ENCODE measurements at regions not wholly inside any gene's neighbourhood (a gene's known extent, or its start where the extent isn't known, plus 50 kb on each side); places are given as distances from the start of the nearest gene placed in this dataset.

DNA sequence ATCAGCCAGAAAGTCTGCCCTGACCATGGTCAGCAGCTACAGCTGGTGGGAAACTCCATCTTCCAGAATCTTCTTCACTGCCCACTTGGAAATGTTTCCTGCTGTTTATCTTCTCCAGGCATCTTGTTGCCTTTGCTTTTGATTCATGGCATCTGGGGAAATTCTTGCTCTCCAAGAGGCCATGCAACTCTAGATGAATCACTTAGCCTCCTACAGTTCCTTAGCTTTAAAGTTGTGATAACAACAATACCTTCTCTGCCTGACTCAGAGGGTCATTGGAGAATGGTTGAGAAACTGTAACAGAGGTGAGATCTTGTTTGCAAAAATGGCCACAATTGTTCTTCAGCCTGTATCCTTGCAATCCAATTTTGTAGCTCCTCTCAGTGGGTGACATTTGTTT, 121.0 kb upstream of the VRK1 start:
- in situ Hi-C loops (cut with HindIII; ENCODE audit: low sequenced_read_pairs): no loop called here
- peak; percentile 19 for DNase-seq (ENCODE audit: low read depth, low spot score)
- TF ChIP-seq, protein P1, sequence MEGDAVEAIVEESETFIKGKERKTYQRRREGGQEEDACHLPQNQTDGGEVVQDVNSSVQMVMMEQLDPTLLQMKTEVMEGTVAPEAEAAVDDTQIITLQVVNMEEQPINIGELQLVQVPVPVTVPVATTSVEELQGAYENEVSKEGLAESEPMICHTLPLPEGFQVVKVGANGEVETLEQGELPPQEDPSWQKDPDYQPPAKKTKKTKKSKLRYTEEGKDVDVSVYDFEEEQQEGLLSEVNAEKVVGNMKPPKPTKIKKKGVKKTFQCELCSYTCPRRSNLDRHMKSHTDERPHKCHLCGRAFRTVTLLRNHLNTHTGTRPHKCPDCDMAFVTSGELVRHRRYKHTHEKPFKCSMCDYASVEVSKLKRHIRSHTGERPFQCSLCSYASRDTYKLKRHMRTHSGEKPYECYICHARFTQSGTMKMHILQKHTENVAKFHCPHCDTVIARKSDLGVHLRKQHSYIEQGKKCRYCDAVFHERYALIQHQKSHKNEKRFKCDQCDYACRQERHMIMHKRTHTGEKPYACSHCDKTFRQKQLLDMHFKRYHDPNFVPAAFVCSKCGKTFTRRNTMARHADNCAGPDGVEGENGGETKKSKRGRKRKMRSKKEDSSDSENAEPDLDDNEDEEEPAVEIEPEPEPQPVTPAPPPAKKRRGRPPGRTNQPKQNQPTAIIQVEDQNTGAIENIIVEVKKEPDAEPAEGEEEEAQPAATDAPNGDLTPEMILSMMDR (IDR thresholded peaks at IDR 0.05; ENCODE audit: low read depth, low read length): no peak
- no peak overlapping the region for H3K4me3 ChIP-seq (ENCODE audit: low read depth, low read length)

DNA sequence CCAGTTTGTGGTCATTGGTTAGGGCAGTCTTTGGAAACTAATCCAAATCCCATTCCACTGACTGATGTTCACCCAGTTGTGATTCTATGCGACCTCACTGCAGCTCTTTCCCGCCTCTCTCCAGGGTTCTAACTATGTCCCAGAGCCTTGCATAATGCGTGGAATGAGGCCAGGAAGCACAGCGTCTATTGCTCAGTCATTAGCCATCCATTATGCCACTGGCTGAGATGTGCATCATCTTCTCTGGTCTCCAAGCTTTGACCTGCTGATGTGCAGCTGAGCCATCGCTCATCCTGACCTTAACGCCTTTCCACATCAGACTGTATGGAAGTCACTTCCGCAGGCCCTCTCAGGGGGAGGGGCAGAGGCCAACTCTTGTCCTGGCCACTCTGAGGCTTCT, 115.4 kb upstream of the VRK1 start:
- no peak overlapping the region for H3K4me3 ChIP-seq (ENCODE audit: low read depth, low read length)
- DNase-seq (ENCODE audit: low read depth, low spot score): peak; percentile 2
- in situ Hi-C loops (cut with HindIII; ENCODE audit: low sequenced_read_pairs): no loop called here
- TF ChIP-seq, protein P1 (IDR thresholded peaks at IDR 0.05; ENCODE audit: low read depth, low read length): no peak

DNA sequence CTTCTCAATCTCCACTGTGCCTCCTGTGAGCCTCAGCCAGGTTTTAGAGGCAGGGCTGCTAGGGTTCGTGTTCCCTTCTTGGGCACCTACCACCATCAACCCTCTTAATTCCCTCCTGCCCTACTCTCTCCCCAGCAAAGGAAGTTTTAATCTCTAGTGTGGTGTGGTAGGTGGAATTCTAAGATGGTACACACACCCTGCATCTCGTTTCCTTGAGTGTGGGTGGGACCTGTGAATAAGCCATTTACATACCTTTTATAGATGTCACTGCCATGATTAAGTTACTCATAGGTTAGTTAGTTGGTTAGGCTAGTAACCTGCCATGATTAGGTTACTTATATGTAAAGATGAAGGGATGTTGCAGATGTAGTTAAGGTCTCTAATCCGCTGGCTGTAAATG, 114.8 kb upstream of the VRK1 start:
- no peak overlapping the region for H3K4me3 ChIP-seq (ENCODE audit: low read depth, low read length)
- in situ Hi-C loops (cut with HindIII; ENCODE audit: low sequenced_read_pairs): no loop called here
- DNase-seq (ENCODE audit: low read depth, low spot score): no peak
- TF ChIP-seq, protein P1 (IDR thresholded peaks at IDR 0.05; ENCODE audit: low read depth, low read length): no peak

DNA sequence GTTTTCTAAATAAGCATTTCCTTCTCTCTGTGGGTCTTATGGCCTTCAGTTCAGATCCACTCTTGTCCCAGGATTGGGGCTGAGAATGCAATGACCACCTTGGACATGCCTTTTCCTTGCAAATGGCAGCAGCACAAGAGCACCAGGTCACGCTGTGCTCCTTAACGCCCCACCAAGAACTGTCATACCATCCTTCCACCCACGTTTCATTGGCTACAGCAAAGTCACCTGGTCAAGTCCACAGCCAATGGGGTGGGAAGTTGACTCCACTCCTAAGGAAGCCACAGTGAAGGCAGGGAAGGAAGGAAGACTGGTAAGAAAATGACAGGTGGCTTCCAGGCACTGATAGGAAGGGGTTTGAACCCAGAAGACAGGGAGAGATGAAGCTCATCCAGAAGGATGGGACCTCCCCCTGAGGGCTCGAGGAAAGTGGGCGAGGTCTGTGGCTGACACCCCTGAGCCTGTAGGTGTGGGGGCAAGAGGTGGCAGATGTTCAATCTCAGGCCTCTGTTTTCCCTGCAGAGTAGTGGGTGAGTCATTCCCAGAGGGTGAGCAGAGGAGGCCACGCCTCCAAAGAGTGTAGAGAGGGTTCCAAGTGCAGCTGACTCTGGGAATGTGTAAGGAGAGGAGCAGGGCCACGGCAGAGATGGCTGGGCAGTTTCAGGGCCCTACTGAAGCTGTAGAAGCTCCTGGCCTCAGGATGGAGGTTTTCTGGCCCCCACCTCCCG, 113.5 kb upstream of the VRK1 start:
- in situ Hi-C loops (cut with HindIII; ENCODE audit: low sequenced_read_pairs): no loop called here
- H3K4me3 ChIP-seq (ENCODE audit: low read depth, low read length): no peak overlapping the region
- TF ChIP-seq, protein P1 (IDR thresholded peaks at IDR 0.05; ENCODE audit: low read depth, low read length): no peak
- DNase-seq (ENCODE audit: low read depth, low spot score): no peak

DNA sequence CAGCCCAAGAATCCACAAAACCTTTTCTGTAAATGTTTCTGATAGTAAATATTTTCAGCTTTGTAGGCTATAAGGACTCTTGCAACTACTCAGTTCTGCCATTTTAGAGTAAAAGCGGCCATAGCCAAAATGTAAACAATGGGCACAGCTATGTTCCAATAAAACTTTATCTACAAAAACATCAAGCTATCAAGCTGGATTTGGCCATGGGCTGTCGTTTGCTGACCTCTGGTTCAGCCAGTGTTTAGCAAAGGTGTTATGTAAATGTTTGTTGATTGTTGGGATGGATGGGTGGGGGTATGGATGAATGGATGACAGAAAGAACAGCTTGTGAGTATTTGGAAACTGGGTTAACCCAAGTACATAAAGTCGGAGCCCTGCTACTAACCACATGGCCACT, 111.1 kb upstream of the VRK1 start:
- TF ChIP-seq, protein P1 (IDR thresholded peaks at IDR 0.05; ENCODE audit: low read depth, low read length): no peak
- in situ Hi-C loops (cut with HindIII; ENCODE audit: low sequenced_read_pairs): no loop called here
- no peak for DNase-seq (ENCODE audit: low read depth, low spot score)

GRCh38 chr14:96688629-96689028, 108.6 kb upstream of the VRK1 start:
- in situ Hi-C loops (cut with HindIII; ENCODE audit: low sequenced_read_pairs): no loop called here
- H3K4me3 ChIP-seq (ENCODE audit: low read depth, low read length): no peak overlapping the region
- TF ChIP-seq, protein P1 (IDR thresholded peaks at IDR 0.05; ENCODE audit: low read depth, low read length): no peak
- DNase-seq (ENCODE audit: low read depth, low spot score): no peak

More for the DNA sequence above, 111.1 kb upstream of the VRK1 start:
- H3K4me3 ChIP-seq (ENCODE audit: low read depth, low read length): no peak overlapping the region
